IPS-NIHi7 (cell line): ENCODE measurements at regions not wholly inside any gene's neighbourhood (a gene's known extent, or its start where the extent isn't known, plus 50 kb on each side); places are given as distances from the start of the nearest gene placed in this dataset.
A peak's percentile ranks its signal among the peaks of the same experiment; 100 is the strongest.

Source experiments
- DNase-seq: peaks from one replicate; pipeline ENCODE4 v3.0.0; 2012; ENCODE audit warnings: mixed read lengths; ENCODE audit errors: extremely low spot score

DNA sequence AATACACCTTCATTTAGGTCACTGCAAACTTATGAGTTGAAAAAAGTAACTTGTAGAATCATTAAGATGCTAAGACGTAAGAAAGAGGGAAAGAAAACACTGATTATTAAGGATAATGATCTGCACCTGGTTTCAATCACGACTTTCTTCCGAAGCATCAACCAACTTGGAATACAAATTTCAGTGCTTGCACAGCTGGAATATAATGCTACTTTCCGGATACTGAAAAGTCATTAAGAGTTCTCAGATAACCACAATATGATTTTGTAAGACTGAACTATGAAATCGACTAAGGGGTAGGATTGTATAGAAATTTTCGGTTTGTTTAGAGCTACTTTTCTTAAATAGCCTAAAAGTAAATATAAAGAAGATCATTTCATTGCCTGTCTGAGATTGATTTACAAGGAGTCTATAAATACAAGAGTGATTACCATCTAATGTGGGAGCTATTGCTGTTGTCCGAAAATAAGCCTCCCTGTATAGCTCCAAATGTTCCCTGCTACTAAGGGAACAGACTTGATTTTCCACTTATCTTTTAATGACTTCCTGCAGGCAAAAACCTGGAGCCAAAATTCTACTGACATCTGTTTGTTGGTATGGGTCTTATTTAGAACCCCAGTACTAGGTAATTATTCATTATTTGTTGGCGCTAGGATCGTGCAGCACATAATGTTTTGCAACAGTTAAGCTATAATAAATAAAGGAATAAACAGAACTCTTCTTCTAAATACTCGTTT lies 673.3 kb downstream of the KCNT2 start:
- DNase-seq, result no peak

GRCh38 chr1:195933835-195934234 lies 674.4 kb downstream of the KCNT2 start:
- no peak for DNase-seq

DNA sequence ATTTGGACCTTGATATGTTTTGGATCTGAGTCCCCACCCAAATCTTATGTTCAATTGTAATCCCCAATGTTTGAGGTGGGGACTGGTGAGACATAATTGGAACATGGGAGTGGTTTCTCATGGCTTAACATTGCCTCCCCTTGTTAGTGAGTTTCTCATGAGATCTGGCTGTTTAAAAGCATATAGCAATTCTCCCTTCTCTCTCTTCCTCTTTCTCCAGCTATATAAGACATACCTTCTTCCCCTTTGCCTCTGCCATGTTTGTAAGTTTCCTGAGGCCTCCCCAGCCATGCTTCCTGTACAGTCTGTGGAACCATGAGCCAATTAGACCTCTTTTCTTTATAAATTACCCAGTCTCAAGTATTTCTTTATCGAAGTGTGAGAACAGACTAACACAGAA lies 692.4 kb downstream of the KCNT2 start:
- DNase-seq, result no peak

DNA sequence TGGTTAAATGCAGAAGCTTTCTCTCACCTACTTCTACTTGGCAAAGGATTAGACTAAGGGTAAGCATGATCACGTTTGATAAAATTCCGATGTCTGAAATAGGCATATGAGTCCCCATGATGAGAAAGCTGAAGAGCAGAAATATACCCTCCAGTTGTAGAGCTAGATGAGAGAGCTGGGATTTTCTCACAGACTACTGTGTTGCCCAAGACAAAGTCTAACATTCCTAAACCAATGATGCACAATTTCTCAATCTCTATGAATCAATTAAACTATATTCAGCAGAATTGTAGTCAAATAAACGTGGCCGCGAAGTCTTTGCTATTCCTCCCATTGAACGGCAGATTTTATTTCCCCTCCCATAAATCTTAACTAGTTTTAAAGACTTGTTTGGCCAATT lies 699.2 kb downstream of the KCNT2 start:
- DNase-seq, result no peak

DNA sequence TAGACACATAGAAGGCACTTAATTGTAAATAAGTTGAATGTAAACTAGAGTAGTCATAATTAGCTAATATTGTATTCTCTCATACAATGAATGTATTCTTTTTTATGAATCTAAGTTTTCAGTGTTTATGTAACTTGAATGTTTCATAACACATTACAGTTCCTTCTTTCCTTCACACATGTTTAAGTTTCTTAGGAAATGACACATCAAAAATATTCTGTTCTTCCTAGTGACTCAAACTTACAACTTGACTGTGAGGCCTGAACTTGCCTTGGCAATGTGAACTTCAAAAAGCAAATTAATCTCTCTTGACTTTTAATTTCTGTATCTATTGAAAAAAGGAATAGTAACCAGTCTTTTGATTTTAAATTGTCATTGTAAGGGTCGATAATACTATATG lies 700.1 kb downstream of the KCNT2 start:
- DNase-seq, result no peak

- no peak for DNase-seq
These were observed 705.0 kb downstream of the KCNT2 start for GRCh38 chr1:195903203-195903602.

DNA sequence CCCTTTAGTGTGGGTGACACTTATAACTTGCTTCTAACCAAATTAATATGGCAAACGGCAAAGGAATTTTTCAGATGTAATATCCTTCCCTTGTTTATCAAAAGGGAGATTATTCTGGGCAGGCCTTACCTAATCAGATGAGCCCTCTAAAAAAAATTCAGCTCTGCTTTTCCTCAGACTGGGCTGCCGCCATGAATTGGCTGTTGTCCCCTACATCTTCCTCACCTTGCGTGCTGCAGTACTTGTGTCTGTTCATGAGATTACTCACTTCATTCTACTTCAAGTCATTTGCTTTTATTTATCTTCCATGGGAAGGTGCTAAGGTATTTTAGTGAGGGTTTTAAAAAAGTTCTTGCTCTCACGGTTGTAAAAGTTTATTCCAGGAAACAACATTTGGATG lies 705.5 kb downstream of the KCNT2 start:
- no peak for DNase-seq

- DNase-seq, result no peak
These were observed 708.4 kb downstream of the KCNT2 start for GRCh38 chr1:195899762-195900352.

GRCh38 chr1:195898924-195899323 lies 709.3 kb downstream of the KCNT2 start:
- no peak for DNase-seq

DNA sequence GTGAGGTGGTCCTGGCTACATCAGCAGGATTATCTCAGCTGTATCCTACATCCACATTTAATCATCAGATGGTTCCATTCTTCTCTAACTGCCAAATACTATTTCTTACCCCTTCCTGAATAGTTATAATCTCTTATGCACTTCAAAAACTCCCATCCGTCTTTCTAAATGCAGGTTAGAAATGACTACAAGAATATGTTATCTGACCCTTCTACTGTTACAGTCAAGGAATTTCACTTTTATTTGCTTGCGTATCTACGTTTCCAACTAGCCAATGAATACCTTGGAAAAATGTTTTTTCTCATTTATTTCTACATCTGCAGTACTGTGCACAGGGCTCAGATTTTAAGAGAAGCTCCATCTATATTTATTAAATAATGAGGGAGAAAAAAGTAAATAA lies 709.9 kb downstream of the KCNT2 start:
- DNase-seq, result no peak

DNA sequence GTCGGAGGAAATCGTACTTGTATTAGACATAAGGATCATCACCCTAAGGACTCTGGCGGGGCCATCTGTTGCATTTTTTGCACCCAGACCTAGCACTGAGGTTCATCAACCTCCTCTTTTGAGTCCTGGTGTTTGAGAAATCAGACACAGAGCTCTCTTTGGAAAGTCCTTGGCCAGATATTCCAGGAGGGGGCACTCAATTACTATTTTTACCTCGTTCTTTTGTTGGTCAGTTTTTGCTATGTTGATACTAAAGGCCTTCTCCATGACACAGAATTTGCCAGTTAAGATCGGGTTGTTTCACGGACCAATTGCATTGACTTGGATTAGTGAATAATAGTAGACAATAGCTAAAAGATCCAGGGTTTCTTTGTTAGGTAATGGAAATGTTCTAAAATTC lies 711.2 kb downstream of the KCNT2 start:
- DNase-seq, result no peak

- DNase-seq, result no peak
These were observed 713.8 kb downstream of the KCNT2 start for GRCh38 chr1:195894411-195894810.

- DNase-seq, result no peak
These were observed 722.2 kb downstream of the KCNT2 start for GRCh38 chr1:195886000-195886399.

GRCh38 chr1:195878478-195878877 lies 729.8 kb downstream of the KCNT2 start:
- DNase-seq, result no peak

GRCh38 chr1:195876792-195877191 lies 731.4 kb downstream of the KCNT2 start:
- DNase-seq, result no peak

GRCh38 chr1:195872376-195872775 lies 735.9 kb downstream of the KCNT2 start:
- no peak for DNase-seq

- DNase-seq, result no peak
These were observed 740.6 kb downstream of the KCNT2 start for GRCh38 chr1:195867638-195868037.

DNA sequence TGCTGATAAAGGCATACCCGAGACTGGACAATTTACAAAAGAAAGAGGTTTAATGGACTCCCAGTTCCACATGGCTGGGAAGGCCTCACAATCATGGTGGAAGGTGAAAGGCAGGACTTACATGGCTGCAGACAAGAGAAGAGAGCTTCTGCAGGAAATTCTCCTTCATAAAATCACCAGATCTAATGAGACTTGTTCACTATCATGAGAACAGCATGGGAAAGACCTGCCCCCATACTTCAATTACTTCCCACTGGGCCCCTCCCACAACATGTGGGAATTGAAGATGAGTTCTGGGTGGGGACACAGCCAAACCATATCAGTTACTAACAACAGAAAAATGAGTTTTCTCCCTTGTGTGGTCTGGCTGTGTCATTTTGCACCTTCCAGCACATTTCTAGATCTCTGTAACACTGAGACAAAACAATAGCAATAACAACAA lies 741.4 kb downstream of the KCNT2 start:
- no peak for DNase-seq

DNA sequence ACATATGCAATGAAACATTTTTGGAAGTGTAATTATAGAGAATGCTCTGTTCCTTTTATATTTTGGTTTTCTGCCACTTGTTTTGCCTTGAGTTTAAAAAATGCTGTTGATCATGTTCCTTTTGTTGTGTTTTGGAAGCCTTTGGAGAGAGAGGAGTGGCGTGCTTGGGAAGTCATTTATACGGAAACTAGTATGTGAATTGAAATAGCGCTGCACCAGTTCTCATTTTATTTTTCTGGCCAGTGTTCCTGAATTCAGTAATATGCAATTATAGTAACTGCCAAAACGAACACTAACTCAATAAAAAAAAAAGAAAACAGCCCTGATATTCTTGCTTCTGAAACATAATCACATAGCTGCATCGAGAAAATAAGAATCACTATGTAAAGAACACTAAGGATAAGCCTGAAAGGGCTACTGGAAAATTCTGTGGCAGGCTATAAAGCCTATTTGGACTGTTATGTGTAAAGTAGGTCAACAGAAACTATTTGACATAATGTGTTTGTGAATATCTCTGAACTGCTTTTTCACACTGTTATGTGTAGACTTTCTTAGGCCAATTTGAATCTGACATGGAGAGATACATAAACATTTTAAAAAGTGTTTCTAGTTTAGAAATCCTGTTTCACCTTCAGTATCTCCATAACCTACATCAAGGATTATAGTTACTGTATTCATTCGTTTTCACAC lies 742.0 kb downstream of the KCNT2 start:
- DNase-seq, result no peak

GRCh38 chr1:195851804-195852203 lies 756.4 kb downstream of the KCNT2 start:
- no peak for DNase-seq

DNA sequence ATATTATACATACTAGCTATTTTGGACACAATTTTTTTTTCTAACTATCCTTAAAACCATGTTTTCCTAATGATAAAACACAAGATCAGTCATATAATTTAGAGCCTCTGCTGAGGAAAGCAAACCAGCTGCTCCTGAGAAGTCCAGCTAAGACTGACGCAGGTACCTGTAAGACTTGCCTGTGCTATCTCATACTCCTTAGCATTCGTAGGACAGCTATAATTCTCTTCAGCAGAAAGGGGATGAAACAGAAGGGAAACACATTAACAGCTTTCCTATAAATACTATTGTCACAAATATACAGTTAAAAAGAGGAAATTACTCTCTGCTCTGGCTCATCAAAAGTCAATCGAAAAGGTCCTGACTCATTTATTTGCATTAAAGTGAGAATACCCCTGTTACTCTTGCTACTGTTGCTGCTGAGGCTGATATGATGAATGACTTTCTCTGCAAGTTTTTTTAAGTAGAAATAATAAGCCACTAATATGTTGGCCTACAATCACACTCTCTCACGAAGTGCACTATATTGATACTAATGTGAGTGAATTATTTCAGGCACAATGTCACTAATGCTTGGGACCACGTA lies 757.1 kb downstream of the KCNT2 start:
- peak; percentile 8 for DNase-seq

- DNase-seq, result no peak
These were observed 759.1 kb downstream of the KCNT2 start for GRCh38 chr1:195849180-195849579.
